Stimulated activated naive B cell treated with anti-CD40 and anti-IgM and Interleukin-4, amounts not matched to agents 10 μg/mL and 1 μg/mL and 100 μg/mL, for 72 hours (primary cell): ENCODE measurements at regions not wholly inside any gene's neighbourhood (a gene's known extent, or its start where the extent isn't known, plus 50 kb on each side); places are given as distances from the start of the nearest gene placed in this dataset.
"Not testable (repeated sequence)": the region's sequence is repeated elsewhere in the genome, so short reads cannot be mapped to it uniquely, and the experiment has no call there.

Experiments used
- ATAC-seq, 2 donors: fragments of 150-1000 bp; cut with Tn5 transposase; replicated peaks; 2 replicates each; pipeline ENCODE4 v1.10.0; 2021; ENCODE audit warnings: moderate library complexity in 1 of 2
- DNase-seq: peaks from one replicate; pipeline ENCODE4 v3.0.0; 2021
- H3K27ac Mint-ChIP-seq: one replicate; pipeline ENCODE4 v1.8.0; 2022; ENCODE audit warnings: mild to moderate bottlenecking, mixed read lengths
- H3K27me3 Mint-ChIP-seq, 2 donors: one replicate each; pipeline ENCODE4 v1.8.0; 2022; ENCODE audit warnings: mixed read lengths in 2 of 2
- H3K36me3 Mint-ChIP-seq, 2 donors: one replicate each; pipeline ENCODE4 v1.8.0; 2022; ENCODE audit warnings: mixed read lengths in 2 of 2, mild to moderate bottlenecking in 1 of 2
- H3K4me1 Mint-ChIP-seq, 2 donors: one replicate each; pipeline ENCODE4 v1.8.0; 2022; ENCODE audit warnings: mixed read lengths in 2 of 2, mild to moderate bottlenecking in 1 of 2
- H3K4me3 Mint-ChIP-seq, 2 donors: one replicate each; pipeline ENCODE4 v1.8.0; 2022; ENCODE audit warnings: mild to moderate bottlenecking in 2 of 2, mixed read lengths in 2 of 2, moderate library complexity in 1 of 2
- H3K9me3 Mint-ChIP-seq, 2 donors: one replicate each; pipeline ENCODE4 v1.8.0; 2022; ENCODE audit warnings: mixed read lengths in 2 of 2, mild to moderate bottlenecking in 1 of 2

DNA sequence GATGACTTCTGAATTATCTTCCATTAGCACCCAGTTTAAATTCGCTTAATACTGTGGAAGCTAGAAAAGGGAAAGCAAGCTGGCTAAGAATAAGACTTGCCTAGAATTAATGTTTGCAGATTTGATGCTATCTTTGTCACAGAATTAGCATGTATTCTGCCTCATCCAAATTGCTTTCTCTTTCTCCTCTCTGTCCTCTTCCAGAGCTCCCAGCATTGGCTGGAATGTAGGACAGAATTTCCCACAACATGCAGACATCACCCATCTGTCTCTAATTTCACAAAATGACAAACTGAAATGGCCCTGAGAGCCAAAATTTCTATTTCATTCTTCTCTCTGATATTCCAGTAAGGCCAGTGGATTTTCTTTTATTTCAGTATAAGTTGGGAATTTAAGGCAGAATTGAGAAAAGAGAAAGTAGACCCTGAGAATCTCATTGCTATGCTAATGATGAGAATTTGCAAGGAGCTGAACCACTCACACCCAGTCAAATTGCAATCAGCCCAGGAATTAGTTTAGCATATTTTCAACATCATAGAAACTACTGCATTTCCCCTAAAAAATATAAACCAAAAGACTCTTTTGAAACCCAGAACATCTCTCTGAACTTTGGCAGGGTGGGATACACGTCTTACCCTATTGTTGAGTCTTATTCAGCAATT, 188.8 kb downstream of the RCHY1 start:
- Mint-ChIP-seq H3K36me3 (no peaks in the 10 kb centered on the region), H3K4me1 (no peaks in the 10 kb centered on the region), H3K9me3 (no peaks in the 10 kb centered on the region), H3K27me3 (peaks cover 0 to 7% of the 10 kb centered on the region in 2 donors), H3K4me3 (no peak overlapping the region), H3K27ac (no peak overlapping the region)
- ATAC-seq = no peak
- DNase-seq = no peak

DNA sequence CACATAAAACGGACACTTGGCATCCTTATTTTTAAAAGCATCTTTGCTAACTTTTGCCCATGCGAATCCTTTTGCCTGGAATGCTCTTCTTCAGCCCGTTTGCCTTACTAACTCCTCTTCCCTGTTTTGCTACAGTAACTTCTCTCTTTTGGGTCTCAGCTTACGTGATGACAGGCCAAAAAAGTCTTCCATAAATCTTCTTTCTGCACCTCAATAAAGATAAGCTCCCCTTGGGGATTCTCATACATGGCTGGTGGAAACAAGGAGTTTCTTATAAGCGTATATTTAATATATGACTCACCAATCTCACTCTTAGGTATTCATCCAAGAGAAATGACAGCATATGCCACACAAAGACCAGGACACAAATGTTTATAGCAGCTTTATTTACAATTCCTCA, 192.7 kb downstream of the RCHY1 start:
- no peak for ATAC-seq
- H3K9me3 Mint-ChIP-seq = peaks cover 4% of the 10 kb centered on the region in 2 donors
- H3K27ac Mint-ChIP-seq = no peak overlapping the region
- peaks cover 0 to 7% of the 10 kb centered on the region in 2 donors for H3K27me3 Mint-ChIP-seq
- H3K36me3 Mint-ChIP-seq = peaks cover 0 to 3% of the 10 kb centered on the region in 2 donors
- DNase-seq = no peak
- no peaks in the 10 kb centered on the region for H3K4me1 Mint-ChIP-seq
- H3K4me3 Mint-ChIP-seq = no peak overlapping the region

DNA sequence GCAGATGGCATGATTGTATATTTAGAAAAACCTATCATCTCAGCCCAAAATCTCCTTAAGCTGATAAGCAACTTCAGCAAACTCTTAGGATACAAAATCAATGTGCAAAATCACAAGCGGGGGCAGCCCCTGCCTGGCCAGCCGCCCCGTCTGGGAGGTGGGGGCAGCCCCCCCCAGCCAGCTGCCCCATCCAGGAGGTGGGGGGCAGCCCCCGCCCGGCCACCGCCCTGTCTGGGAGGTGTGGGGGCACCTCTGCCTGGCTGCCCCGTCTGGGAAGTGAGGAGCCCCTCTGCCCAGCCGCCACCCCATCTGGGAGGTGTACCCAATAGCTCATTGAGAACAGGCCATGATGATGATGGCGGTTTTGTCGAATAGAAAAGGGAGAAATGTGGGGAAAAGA, 196.6 kb downstream of the RCHY1 start:
- ATAC-seq, H3K36me3 Mint-ChIP-seq, DNase-seq, H3K4me3 Mint-ChIP-seq, H3K27ac Mint-ChIP-seq, H3K4me1 Mint-ChIP-seq: not testable (repeated sequence)
- Mint-ChIP-seq H3K9me3 (peaks cover 10 to 21% of the 10 kb centered on the region in 2 donors), H3K27me3 (peaks cover 7 to 12% of the 10 kb centered on the region in 2 donors)

DNA sequence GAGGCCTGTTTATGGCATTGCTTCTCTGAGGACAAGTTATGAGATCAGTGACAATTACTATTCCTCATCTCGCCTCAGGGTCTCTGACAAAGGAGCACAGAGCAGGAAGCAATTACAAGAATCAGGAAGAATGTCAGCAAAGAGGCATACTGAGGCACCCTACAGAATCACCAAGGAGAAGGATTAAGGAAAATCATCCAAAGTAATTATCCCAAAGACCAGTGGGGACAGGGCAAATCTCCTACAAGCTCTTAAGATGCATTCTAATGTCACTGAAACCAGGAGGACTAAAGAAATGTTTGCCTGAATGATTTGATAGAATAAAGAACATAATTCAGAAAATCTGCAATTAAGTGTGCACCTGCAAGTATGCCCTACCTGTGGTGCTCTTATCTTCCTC, 206.2 kb downstream of the RCHY1 start:
- H3K27ac Mint-ChIP-seq = no peak overlapping the region

DNA sequence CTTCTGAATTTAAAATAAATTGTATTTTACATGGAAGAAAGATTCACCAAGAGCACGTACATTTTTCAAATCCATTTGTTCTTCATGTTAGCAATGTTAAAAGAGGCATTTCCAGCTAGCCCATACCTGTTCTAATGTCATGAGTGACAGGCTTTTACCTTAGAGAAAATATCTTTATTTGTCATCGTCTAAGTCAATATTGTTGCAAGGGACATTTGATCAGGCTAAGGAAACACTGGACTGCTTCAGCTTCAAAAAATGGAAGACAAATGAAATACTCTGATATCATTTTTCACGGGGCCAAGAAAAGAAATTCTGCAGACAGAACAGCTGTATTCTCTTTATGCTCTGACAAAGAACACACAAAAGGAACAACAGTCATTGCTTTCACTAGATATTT, 207.7 kb downstream of the RCHY1 start:
- Mint-ChIP-seq H3K27me3 (peaks cover 0 to 3% of the 10 kb centered on the region in 2 donors), H3K4me3 (no peak overlapping the region), H3K9me3 (peaks cover 7 to 8% of the 10 kb centered on the region in 2 donors), H3K27ac (no peak overlapping the region), H3K4me1 (no peaks in the 10 kb centered on the region), H3K36me3 (peaks cover 2 to 4% of the 10 kb centered on the region in 2 donors)
- DNase-seq (no peak), ATAC-seq (no peak)

More for the DNA sequence above, 206.2 kb downstream of the RCHY1 start:
- no peak for DNase-seq
- no peak for ATAC-seq
- Mint-ChIP-seq H3K36me3 (peaks cover 2 to 4% of the 10 kb centered on the region in 2 donors), H3K4me1 (no peaks in the 10 kb centered on the region), H3K9me3 (peaks cover 7 to 10% of the 10 kb centered on the region in 2 donors), H3K4me3 (no peak overlapping the region), H3K27me3 (peaks cover 2 to 5% of the 10 kb centered on the region in 2 donors)

DNA sequence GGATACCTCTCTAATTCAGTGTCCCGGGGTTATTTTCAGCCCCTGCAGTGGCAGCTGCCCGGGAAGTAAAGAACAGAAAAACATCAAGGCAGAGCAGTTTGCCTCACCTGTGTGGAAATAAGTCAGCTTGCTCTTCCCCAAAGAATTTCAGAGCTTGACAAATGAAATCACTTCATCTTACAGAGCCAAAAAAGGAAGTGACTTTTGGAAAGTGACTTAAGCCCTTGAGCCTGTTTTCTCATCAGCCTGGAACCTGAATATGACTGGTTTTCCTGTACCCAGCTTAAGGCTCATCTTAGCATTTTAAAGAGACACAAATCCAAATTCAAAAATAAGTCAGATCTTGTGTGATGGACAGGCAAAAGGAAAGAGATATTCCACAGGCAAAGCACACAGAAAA, 211.6 kb downstream of the RCHY1 start:
- Mint-ChIP-seq H3K4me3 (no peak overlapping the region), H3K27ac (no peak overlapping the region), H3K27me3 (peaks cover 13 to 24% of the 10 kb centered on the region in 2 donors), H3K9me3 (peaks cover 4 to 12% of the 10 kb centered on the region in 2 donors), H3K4me1 (no peaks in the 10 kb centered on the region), H3K36me3 (peaks cover 0 to 2% of the 10 kb centered on the region in 2 donors)
- no peak for DNase-seq
- no peak for ATAC-seq

DNA sequence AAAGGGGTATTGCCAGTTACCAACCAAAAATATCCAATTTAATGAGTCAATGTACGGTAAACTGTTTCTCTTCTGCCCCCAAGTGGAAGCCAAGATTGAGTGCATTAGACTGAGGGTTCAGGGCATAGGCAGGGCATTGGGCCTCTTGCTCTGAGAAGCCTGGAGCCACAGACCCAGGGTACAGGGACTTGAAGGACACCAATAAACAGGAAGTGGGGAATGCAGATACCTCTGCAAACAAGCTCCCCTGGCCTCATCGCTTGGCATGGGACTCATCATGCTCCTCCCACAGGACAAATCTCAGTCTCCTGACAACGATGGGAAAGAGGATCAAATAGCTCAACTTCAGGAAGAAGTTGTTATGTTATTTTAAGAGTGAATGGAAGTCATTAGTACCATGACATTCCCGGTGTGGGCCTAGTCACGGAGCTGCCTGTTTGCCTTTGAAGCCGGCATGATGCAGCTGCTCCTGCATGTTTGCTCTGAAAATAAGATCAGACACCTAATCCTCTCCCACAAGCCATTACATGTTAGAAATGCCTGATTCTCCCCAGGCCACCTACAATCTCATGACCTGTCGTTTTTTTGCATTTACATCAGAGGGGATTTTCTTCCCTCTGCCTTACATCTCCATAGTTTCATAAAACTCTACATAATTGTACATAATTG, 224.2 kb downstream of the RCHY1 start:
- Mint-ChIP-seq H3K4me1 (peaks cover 0 to 6% of the 10 kb centered on the region in 2 donors), H3K36me3 (no peaks in the 10 kb centered on the region), H3K27me3 (peaks cover 7 to 11% of the 10 kb centered on the region in 2 donors), H3K4me3 (no peak overlapping the region), H3K27ac (peak overlapping the region; percentile 61), H3K9me3 (peaks cover 0 to 2% of the 10 kb centered on the region in 2 donors)
- peak; percentile 5 for DNase-seq
- ATAC-seq = peak; percentile 50 to 92

DNA sequence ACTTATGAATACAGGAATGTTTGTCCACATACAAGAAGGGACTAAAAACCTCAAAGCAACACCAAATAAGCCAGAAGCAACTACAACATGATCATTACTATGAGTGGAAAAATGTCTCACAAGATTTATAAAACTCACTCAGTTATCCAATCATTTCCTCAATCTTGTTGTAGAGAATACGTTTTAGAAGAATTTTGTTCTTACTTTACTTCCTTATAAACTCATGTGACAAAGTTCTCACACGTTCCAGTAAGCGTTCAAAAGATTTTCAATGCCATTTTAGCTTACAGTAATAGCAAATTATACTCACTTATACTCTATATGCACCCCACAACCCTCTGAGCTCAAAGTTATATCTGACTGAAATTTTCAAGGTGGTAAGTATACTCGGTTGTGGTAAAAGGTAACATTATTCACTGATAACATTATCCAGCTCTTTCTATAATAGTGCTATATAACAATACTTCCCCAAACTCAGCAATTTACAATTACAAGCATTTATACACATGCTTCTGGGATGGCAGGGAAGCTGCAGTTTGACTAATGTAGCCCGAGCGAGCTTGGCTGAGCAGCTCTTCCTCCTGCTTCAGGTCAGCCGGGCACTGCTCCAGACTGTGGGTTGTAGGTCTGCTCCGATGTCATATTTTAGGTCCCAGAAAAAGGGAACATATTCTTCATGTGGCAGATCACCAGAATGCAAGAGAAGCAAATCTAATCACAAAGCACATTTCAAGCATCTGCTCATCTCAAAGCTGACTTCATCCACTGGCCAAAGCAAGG, 226.3 kb downstream of the RCHY1 start:
- Mint-ChIP-seq H3K4me1 (peaks cover 0 to 6% of the 10 kb centered on the region in 2 donors), H3K9me3 (no peaks in the 10 kb centered on the region), H3K4me3 (no peak overlapping the region), H3K27me3 (peaks cover 6 to 8% of the 10 kb centered on the region in 2 donors), H3K36me3 (no peaks in the 10 kb centered on the region), H3K27ac (no peak overlapping the region)
- ATAC-seq = no peak
- no peak for DNase-seq

DNA sequence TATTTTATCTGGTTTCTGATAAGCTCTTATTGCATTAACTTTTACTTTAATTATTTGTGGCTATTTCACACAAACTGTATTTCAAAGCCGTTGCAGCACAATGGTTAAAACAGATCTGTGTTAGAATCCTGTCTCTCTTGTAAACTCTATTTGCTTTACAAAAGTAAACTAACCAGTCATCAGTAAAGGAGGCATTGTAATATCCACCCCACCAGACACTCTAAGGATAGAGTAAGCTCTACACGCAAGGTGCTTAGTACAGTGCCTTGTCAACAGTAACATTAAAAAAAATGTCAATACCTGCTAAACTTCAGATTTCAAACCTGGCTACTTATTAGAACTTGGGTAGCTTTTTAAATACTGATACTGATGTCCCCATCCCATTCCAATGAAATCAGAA, 228.4 kb downstream of the RCHY1 start:
- peaks cover 6 to 8% of the 10 kb centered on the region in 2 donors for H3K27me3 Mint-ChIP-seq
- H3K27ac Mint-ChIP-seq = no peak overlapping the region
- DNase-seq (no peak), ATAC-seq (no peak)
- peaks cover 3 to 6% of the 10 kb centered on the region in 2 donors for H3K4me1 Mint-ChIP-seq
- no peak overlapping the region for H3K4me3 Mint-ChIP-seq
- no peaks in the 10 kb centered on the region for H3K36me3 Mint-ChIP-seq
- H3K9me3 Mint-ChIP-seq = peaks cover 0 to 1% of the 10 kb centered on the region in 2 donors

DNA sequence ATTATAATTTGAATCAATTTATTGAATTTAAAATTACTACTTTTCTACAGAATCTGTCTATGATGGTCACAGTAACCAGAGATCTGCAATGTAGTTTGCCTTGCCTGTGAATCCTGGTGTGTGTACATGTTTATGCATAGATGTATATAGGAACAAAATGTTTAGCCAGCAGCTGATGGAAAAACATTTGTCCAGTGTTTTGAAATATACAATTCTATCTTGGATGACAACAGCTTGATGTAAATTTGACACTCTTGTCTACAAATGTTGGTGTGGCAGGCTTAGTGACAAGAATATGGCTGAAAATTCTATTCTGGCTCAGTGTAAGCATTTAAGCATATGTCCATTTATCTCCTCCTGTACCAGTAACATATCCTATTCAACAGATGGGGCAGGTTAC, 229.4 kb downstream of the RCHY1 start:
- Mint-ChIP-seq H3K9me3 (peaks cover 0 to 3% of the 10 kb centered on the region in 2 donors), H3K27ac (no peak overlapping the region), H3K36me3 (no peaks in the 10 kb centered on the region), H3K27me3 (peaks cover 6 to 8% of the 10 kb centered on the region in 2 donors), H3K4me1 (peaks cover 3 to 6% of the 10 kb centered on the region in 2 donors), H3K4me3 (no peak overlapping the region)
- ATAC-seq (no peak), DNase-seq (no peak)

DNA sequence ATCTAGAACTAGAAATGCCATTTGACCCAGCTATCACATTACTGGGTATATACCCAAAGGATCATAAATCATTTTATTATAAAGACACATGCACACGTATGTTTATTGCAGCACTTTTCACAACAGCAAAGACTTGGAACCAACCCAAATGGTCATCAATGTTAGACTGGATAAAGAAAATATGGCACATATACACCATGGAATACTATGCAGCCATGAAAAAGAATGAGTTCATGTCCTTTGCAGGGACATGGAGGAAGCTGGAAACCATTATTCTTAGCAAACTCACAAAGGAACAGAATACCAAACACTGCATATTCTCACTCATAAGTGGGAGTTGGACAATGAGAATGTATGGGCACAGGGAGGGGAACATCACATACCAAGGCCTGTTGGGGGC, 233.7 kb downstream of the RCHY1 start:
- peaks cover 5 to 11% of the 10 kb centered on the region in 2 donors for H3K4me1 Mint-ChIP-seq
- not testable (repeated sequence) for DNase-seq, H3K4me3 Mint-ChIP-seq, H3K36me3 Mint-ChIP-seq, H3K27ac Mint-ChIP-seq, ATAC-seq
- peaks cover 29 to 34% of the 10 kb centered on the region in 2 donors for H3K27me3 Mint-ChIP-seq
- peaks cover 0 to 12% of the 10 kb centered on the region in 2 donors for H3K9me3 Mint-ChIP-seq

DNA sequence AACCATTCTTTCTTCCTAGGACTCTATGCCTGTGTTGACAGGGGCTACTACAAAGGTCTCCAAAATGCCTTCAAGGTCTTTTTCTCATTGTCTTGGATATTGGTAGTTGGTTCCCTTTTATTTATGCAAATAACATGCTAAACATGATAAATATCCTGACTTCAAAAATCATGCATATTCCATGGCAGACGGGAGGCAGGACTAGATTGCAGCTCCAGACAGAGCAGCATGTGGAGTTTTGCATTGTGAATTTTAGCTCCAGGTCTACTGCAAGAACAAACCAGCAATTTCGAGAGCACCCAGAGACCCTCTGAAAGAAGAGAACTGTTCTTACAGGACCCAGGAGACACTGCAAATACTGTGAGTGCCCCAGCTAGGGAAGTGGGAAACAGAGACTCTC, 254.9 kb downstream of the RCHY1 start:
- peaks cover 2 to 6% of the 10 kb centered on the region in 2 donors for H3K4me1 Mint-ChIP-seq
- ATAC-seq = no peak
- H3K36me3 Mint-ChIP-seq = no peaks in the 10 kb centered on the region
- H3K9me3 Mint-ChIP-seq = peaks cover 0 to 2% of the 10 kb centered on the region in 2 donors
- no peak overlapping the region for H3K4me3 Mint-ChIP-seq
- H3K27ac Mint-ChIP-seq = no peak overlapping the region
- H3K27me3 Mint-ChIP-seq = peaks cover 16 to 28% of the 10 kb centered on the region in 2 donors
- DNase-seq = no peak

DNA sequence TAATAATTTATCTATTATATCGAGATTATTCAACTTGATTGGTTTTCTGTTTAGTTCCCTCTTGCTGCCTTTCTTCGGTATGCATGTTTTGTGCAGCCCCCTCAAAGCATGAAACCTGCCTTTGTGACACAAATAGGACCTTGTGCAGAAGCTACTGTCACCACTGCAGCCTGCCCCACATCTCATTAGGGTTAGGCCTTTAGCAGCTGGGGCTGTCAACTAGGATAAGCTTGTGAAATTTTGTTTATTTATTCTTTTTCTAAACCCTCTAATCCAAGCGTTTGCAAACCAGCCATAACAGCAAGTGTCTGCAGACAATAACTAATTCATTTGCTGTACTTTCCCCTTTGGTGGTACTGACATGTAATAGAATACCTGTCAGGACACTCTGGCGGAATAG, 258.9 kb downstream of the RCHY1 start:
- peaks cover 0 to 2% of the 10 kb centered on the region in 2 donors for H3K36me3 Mint-ChIP-seq
- no peak overlapping the region for H3K4me3 Mint-ChIP-seq
- H3K4me1 Mint-ChIP-seq = peaks cover 10 to 16% of the 10 kb centered on the region in 2 donors
- H3K9me3 Mint-ChIP-seq = peaks cover 4% of the 10 kb centered on the region in 2 donors
- DNase-seq (no peak), ATAC-seq (no peak)
- H3K27me3 Mint-ChIP-seq = peaks cover 20 to 30% of the 10 kb centered on the region in 2 donors
- no peak overlapping the region for H3K27ac Mint-ChIP-seq

DNA sequence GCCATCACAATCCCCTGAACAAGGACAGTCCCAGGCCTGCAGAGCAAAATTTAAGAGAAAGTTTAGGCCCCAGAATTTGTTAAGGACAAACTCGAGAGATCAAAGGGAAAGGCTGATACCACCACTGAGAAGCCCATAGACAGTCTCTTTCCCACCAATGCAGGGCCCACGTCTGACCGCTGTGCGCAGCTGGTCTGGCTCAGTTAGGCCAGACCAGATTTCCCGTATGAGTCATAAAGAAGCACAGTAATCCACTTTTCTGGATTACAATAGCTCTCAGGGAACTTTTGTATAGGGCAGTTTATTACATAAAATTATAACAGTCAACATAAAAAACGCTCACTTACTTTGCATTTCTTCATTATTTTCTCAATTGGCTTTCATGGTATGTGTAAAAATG, 259.5 kb downstream of the RCHY1 start:
- DNase-seq = no peak
- peaks cover 0 to 2% of the 10 kb centered on the region in 2 donors for H3K36me3 Mint-ChIP-seq
- H3K27me3 Mint-ChIP-seq = peaks cover 17 to 25% of the 10 kb centered on the region in 2 donors
- H3K4me3 Mint-ChIP-seq = no peak overlapping the region
- H3K9me3 Mint-ChIP-seq = peaks cover 4% of the 10 kb centered on the region in 2 donors
- ATAC-seq = no peak
- peaks cover 8 to 16% of the 10 kb centered on the region in 2 donors for H3K4me1 Mint-ChIP-seq
- no peak overlapping the region for H3K27ac Mint-ChIP-seq
